Astrocyte (in vitro differentiated cells and primary cell): ENCODE measurements at regions not wholly inside any gene's neighbourhood (a gene's known extent, or its start where the extent isn't known, plus 50 kb on each side); places are given as distances from the start of the nearest gene placed in this dataset.

Experiments
- DNase-seq: peaks from one replicate; pipeline ENCODE4 v3.0.0-alpha.2; 2010; ENCODE audit warnings: low read depth
- FAIRE-seq: peaks from 2 replicates; lab custom pipeline; 2011; peaks lifted over from hg19 to GRCh38; lab: Jason Lieb, UNC
- H2AFZ ChIP-seq: 2 replicates; pipeline ENCODE4 v1.6.0; 2012; ENCODE audit warnings: low read depth, low read length, inconsistent platforms
- H3K27ac ChIP-seq: 2 replicates; pipeline ENCODE4 v1.5.1; 2011; ENCODE audit warnings: low read depth, low read length, inconsistent platforms
- H3K27me3 ChIP-seq: 2 replicates; pipeline ENCODE4 v1.6.0; 2011; ENCODE audit warnings: low read length, inconsistent platforms; ENCODE audit not compliant: insufficient read depth
- H3K36me3 ChIP-seq: 2 replicates; pipeline ENCODE4 v1.5.1; 2011; ENCODE audit warnings: low read length, inconsistent platforms; ENCODE audit not compliant: insufficient read depth
- H3K4me1 ChIP-seq: 2 replicates; pipeline ENCODE4 v1.5.1; 2011; ENCODE audit warnings: low read length, inconsistent platforms; ENCODE audit not compliant: insufficient read depth
- H3K4me2 ChIP-seq: 2 replicates; pipeline ENCODE4 v1.6.0; 2012; ENCODE audit warnings: low read length, inconsistent platforms
- H3K4me3 ChIP-seq: 2 replicates; pipeline ENCODE4 v1.5.1; 2011; ENCODE audit warnings: low read depth, mild to moderate bottlenecking, low read length, inconsistent platforms; ENCODE audit not compliant: insufficient read depth
- H3K79me2 ChIP-seq: 2 replicates; pipeline ENCODE4 v1.6.0; 2012; ENCODE audit warnings: mild to moderate bottlenecking, low read length, inconsistent platforms; ENCODE audit not compliant: insufficient read depth
- H3K9ac ChIP-seq: 2 replicates; pipeline ENCODE4 v1.6.0; 2012; ENCODE audit warnings: mild to moderate bottlenecking, low read length, inconsistent platforms
- H3K9me3 ChIP-seq: 2 replicates; pipeline ENCODE4 v1.5.1; 2012; ENCODE audit warnings: low read depth, mild to moderate bottlenecking, low read length, inconsistent platforms; ENCODE audit not compliant: insufficient read depth
- H4K20me1 ChIP-seq: 2 replicates; pipeline ENCODE4 v1.6.0; 2012; ENCODE audit warnings: low read length, inconsistent platforms; ENCODE audit not compliant: insufficient read depth
- H3K27ac Mint-ChIP-seq: one replicate; pipeline ENCODE4 v1.8.0; 2021; ENCODE audit warnings: mild to moderate bottlenecking, mixed read lengths; ENCODE audit not compliant: unreplicated experiment
- H3K27me3 Mint-ChIP-seq: one replicate; pipeline ENCODE4 v1.8.0; 2021; ENCODE audit warnings: low read depth, mixed read lengths; ENCODE audit not compliant: unreplicated experiment
- H3K36me3 Mint-ChIP-seq: one replicate; pipeline ENCODE4 v1.8.0; 2021; ENCODE audit warnings: low read depth, mixed read lengths; ENCODE audit not compliant: unreplicated experiment
- H3K4me1 Mint-ChIP-seq: one replicate; pipeline ENCODE4 v1.8.0; 2021; ENCODE audit warnings: low read depth, mixed read lengths; ENCODE audit not compliant: unreplicated experiment
- H3K4me3 Mint-ChIP-seq: one replicate; pipeline ENCODE4 v1.8.0; 2021; ENCODE audit warnings: mild to moderate bottlenecking, moderate library complexity, mixed read lengths; ENCODE audit not compliant: unreplicated experiment
- H3K9me3 Mint-ChIP-seq: one replicate; pipeline ENCODE4 v1.8.0; 2021; ENCODE audit warnings: mild to moderate bottlenecking, mixed read lengths; ENCODE audit not compliant: unreplicated experiment
- CTCF ChIP-seq: IDR thresholded peaks from 2 replicates; pipeline ENCODE4 v1.5.1; 2011; ENCODE audit warnings: low read depth, mild to moderate bottlenecking, inconsistent platforms, low read length, moderate library complexity; ENCODE audit not compliant: insufficient read depth
- EZH2 ChIP-seq: IDR thresholded peaks from 2 replicates; pipeline ENCODE4 v1.6.1; 2012; ENCODE audit warnings: mild to moderate bottlenecking, low read length, inconsistent platforms; ENCODE audit not compliant: insufficient read depth

GRCh38 chr13:81458170-81458569 lies 1117.2 kb upstream of the SPRY2 start:
- Histone ChIP-seq H3K79me2 (no peaks in the 10 kb centered on the region), H4K20me1 (no peaks in the 10 kb centered on the region), H3K9ac (no peak overlapping the region), H3K4me1 (no peaks in the 10 kb centered on the region), H3K36me3 (no peaks in the 10 kb centered on the region), H2AFZ (no peak overlapping the region), H3K27ac (no peak overlapping the region), H3K27me3 (no peaks in the 10 kb centered on the region), H3K4me2 (no peak overlapping the region), H3K4me3 (no peak overlapping the region), H3K9me3 (no peaks in the 10 kb centered on the region)
- DNase-seq = no peak
- TF ChIP-seq EZH2 = no peak
- no peak for TF ChIP-seq CTCF
- no peaks in the 10 kb centered on the region for H3K4me1 Mint-ChIP-seq
- no peaks in the 10 kb centered on the region for H3K36me3 Mint-ChIP-seq
- FAIRE-seq = no peak
- peaks cover 8% of the 10 kb centered on the region for H3K9me3 Mint-ChIP-seq
- no peak overlapping the region for H3K27ac Mint-ChIP-seq
- H3K4me3 Mint-ChIP-seq = no peak overlapping the region
- H3K27me3 Mint-ChIP-seq = no peaks in the 10 kb centered on the region

- Histone ChIP-seq H4K20me1 (no peaks in the 10 kb centered on the region), H3K36me3 (no peaks in the 10 kb centered on the region), H3K9ac (no peak overlapping the region), H3K27me3 (no peaks in the 10 kb centered on the region), H3K27ac (no peak overlapping the region), H2AFZ (no peak overlapping the region), H3K4me2 (no peak overlapping the region), H3K4me3 (no peak overlapping the region), H3K9me3 (no peaks in the 10 kb centered on the region), H3K79me2 (no peaks in the 10 kb centered on the region), H3K4me1 (no peaks in the 10 kb centered on the region)
- no peak overlapping the region for H3K27ac Mint-ChIP-seq
- H3K9me3 Mint-ChIP-seq = no peaks in the 10 kb centered on the region
- no peaks in the 10 kb centered on the region for H3K36me3 Mint-ChIP-seq
- DNase-seq = no peak
- no peak for FAIRE-seq
- no peaks in the 10 kb centered on the region for H3K4me1 Mint-ChIP-seq
- H3K27me3 Mint-ChIP-seq = no peaks in the 10 kb centered on the region
- TF ChIP-seq EZH2 = no peak
- TF ChIP-seq CTCF = no peak
- H3K4me3 Mint-ChIP-seq = no peak overlapping the region
These were observed 1105.5 kb upstream of the SPRY2 start for GRCh38 chr13:81446441-81446840.

- Histone ChIP-seq H3K27ac (no peak overlapping the region), H3K4me3 (no peak overlapping the region), H3K9ac (no peak overlapping the region), H3K79me2 (no peaks in the 10 kb centered on the region), H3K27me3 (no peaks in the 10 kb centered on the region), H3K4me2 (no peak overlapping the region), H3K9me3 (no peaks in the 10 kb centered on the region), H3K36me3 (no peaks in the 10 kb centered on the region), H2AFZ (no peak overlapping the region), H3K4me1 (no peaks in the 10 kb centered on the region), H4K20me1 (no peaks in the 10 kb centered on the region)
- no peak overlapping the region for H3K27ac Mint-ChIP-seq
- H3K4me3 Mint-ChIP-seq = no peak overlapping the region
- H3K36me3 Mint-ChIP-seq = no peaks in the 10 kb centered on the region
- no peaks in the 10 kb centered on the region for H3K9me3 Mint-ChIP-seq
- FAIRE-seq (no peak), DNase-seq (no peak)
- no peaks in the 10 kb centered on the region for H3K27me3 Mint-ChIP-seq
- H3K4me1 Mint-ChIP-seq = no peaks in the 10 kb centered on the region
- TF ChIP-seq EZH2 (no peak), CTCF (no peak)
These were observed 1102.0 kb upstream of the SPRY2 start for GRCh38 chr13:81442904-81443303.
